Tibial nerve (tissue), 4 donors: ENCODE measurements at regions not wholly inside any gene's neighbourhood (a gene's known extent, or its start where the extent isn't known, plus 50 kb on each side); places are given as distances from the start of the nearest gene placed in this dataset.

Experiments
- DNase-seq, 2 donors: peaks; one replicate each; pipeline ENCODE4 v3.0.0-alpha.2; 2019; ENCODE audit warnings: low spot score in 2 of 2
- H3K27ac ChIP-seq, 4 donors: fragments of 200-600 bp; sonication (generic) in 3 of 4; one replicate each; pipeline ENCODE4 v1.5.1; 2017 to 2019; ENCODE audit warnings: mild to moderate bottlenecking in 1 of 4
- H3K27me3 ChIP-seq, 2 donors: fragments of 200-600 bp; sonication (generic) in 1 of 2; one replicate each; pipeline versions ENCODE4 v1.5.1 to v1.6.0; 2017 to 2019
- H3K36me3 ChIP-seq, 3 donors: fragments of 200-600 bp; sonication (generic); one replicate each; pipeline ENCODE4 v1.5.1; 2018 to 2019
- H3K4me1 ChIP-seq, 4 donors: fragments of 200-600 bp; sonication (generic) in 3 of 4; one replicate each; pipeline ENCODE4 v1.5.1; 2017 to 2019
- H3K4me3 ChIP-seq, 4 donors: fragments of 200-600 bp; sonication (generic) in 3 of 4; one replicate each; pipeline ENCODE4 v1.5.1; 2017 to 2019; ENCODE audit warnings: mild to moderate bottlenecking in 1 of 4, moderate library complexity in 1 of 4
- H3K9me3 ChIP-seq, 4 donors: fragments of 200-600 bp; sonication (generic) in 3 of 4; one replicate each; pipeline ENCODE4 v1.5.1; 2017 to 2019
- CTCF ChIP-seq, 5 experiments: fragments of 200-600 bp in 3 of 5; fragments of 450-650 bp in 2 of 5; sonication (generic) in 3 of 5; IDR thresholded peaks; one replicate each; pipeline ENCODE4 v1.5.1; 2016 to 2019; ENCODE audit warnings: antibody characterized with exemption in 5 of 5, mild to moderate bottlenecking in 3 of 5, moderate library complexity in 2 of 5
- EP300 ChIP-seq, 2 donors: sonication (generic); formaldehyde crosslinking; IDR thresholded peaks; one replicate each; pipeline ENCODE4 v1.6.1; 2017; ENCODE audit warnings: antibody characterized with exemption in 2 of 2, mild to moderate bottlenecking in 1 of 2
- POLR2A ChIP-seq, 2 donors: fragments of 450-650 bp; IDR thresholded peaks; one replicate each; pipeline ENCODE4 v1.6.1; 2017; ENCODE audit warnings: antibody characterized with exemption in 2 of 2, mild to moderate bottlenecking in 2 of 2, moderate library complexity in 2 of 2
- WGBS, 2 donors: methylation state at CpG; one replicate each; pipeline ENCODE4 v1.1.5; 2018; 5-methylcytosine and 5-hydroxymethylcytosine counted together

- Histone ChIP-seq H3K27ac (no peak overlapping the region), H3K4me3 (no peak overlapping the region), H3K27me3 (no peaks in the 10 kb centered on the region), H3K36me3 (no peaks in the 10 kb centered on the region), H3K9me3 (no peaks in the 10 kb centered on the region), H3K4me1 (peaks cover 0 to 6% (median 0%) of the 10 kb centered on the region in 4 donors)
- DNase-seq, result no peak
- TF ChIP-seq CTCF (IDR thresholded peaks at IDR 0.05), result no peak
- no peak for TF ChIP-seq EP300 (IDR thresholded peaks at IDR 0.05)
- TF ChIP-seq POLR2A (IDR thresholded peaks at IDR 0.05), result no peak
- WGBS, 2 donors, result 72 to 83% methylated on average over 2 of the region's 2 CpGs
Observed at GRCh38 chr4:100796332-100796731, 278.5 kb upstream of the EMCN start.

GRCh38 chr4:100795581-100795980 is 277.8 kb upstream of the EMCN start:
- Histone ChIP-seq H3K27ac (no peak overlapping the region), H3K4me1 (peaks cover 0 to 6% (median 0%) of the 10 kb centered on the region in 4 donors), H3K27me3 (no peaks in the 10 kb centered on the region), H3K4me3 (no peak overlapping the region), H3K9me3 (no peaks in the 10 kb centered on the region), H3K36me3 (no peaks in the 10 kb centered on the region)
- DNase-seq, result no peak
- WGBS, 2 donors, result 69 to 91% methylated on average over 1 of the region's 1 CpG
- TF ChIP-seq CTCF (IDR thresholded peaks at IDR 0.05) (no peak), POLR2A (IDR thresholded peaks at IDR 0.05) (no peak), EP300 (IDR thresholded peaks at IDR 0.05) (no peak)

- no peaks in the 10 kb centered on the region for H3K9me3 ChIP-seq
- no peak overlapping the region for H3K4me3 ChIP-seq
- TF ChIP-seq POLR2A (IDR thresholded peaks at IDR 0.05), result no peak
- TF ChIP-seq EP300 (IDR thresholded peaks at IDR 0.05), result no peak
- TF ChIP-seq CTCF (IDR thresholded peaks at IDR 0.05), result no peak
- H3K27me3 ChIP-seq, result no peaks in the 10 kb centered on the region
- peaks cover 0 to 6% (median 0%) of the 10 kb centered on the region in 4 donors for H3K4me1 ChIP-seq
- WGBS, 2 donors, result 63 to 68% methylated on average over 9 of the region's 9 CpGs
- H3K27ac ChIP-seq, result no peak overlapping the region
- no peak for DNase-seq
- H3K36me3 ChIP-seq, result no peaks in the 10 kb centered on the region
Observed at GRCh38 chr4:100790836-100791615, 273.2 kb upstream of the EMCN start.

GRCh38 chr4:100789991-100790390 is 272.2 kb upstream of the EMCN start:
- Histone ChIP-seq H3K27me3 (no peaks in the 10 kb centered on the region), H3K27ac (no peak overlapping the region), H3K4me3 (no peak overlapping the region), H3K36me3 (no peaks in the 10 kb centered on the region), H3K4me1 (no peaks in the 10 kb centered on the region), H3K9me3 (no peaks in the 10 kb centered on the region)
- TF ChIP-seq POLR2A (IDR thresholded peaks at IDR 0.05) (no peak), CTCF (IDR thresholded peaks at IDR 0.05) (no peak), EP300 (IDR thresholded peaks at IDR 0.05) (no peak)
- no peak for DNase-seq

- no peaks in the 10 kb centered on the region for H3K4me1 ChIP-seq
- no peaks in the 10 kb centered on the region for H3K27me3 ChIP-seq
- no peaks in the 10 kb centered on the region for H3K36me3 ChIP-seq
- DNase-seq, result no peak
- TF ChIP-seq CTCF (IDR thresholded peaks at IDR 0.05) (no peak), EP300 (IDR thresholded peaks at IDR 0.05) (peak in 1 of 2 donors; percentile 41)
- no peak overlapping the region for H3K4me3 ChIP-seq
- 62 to 65% methylated on average over 1 of the region's 1 CpG for WGBS, 2 donors
- H3K9me3 ChIP-seq, result no peaks in the 10 kb centered on the region
- H3K27ac ChIP-seq, result no peak overlapping the region
Observed at GRCh38 chr4:100786481-100786880, 268.7 kb upstream of the EMCN start.
